Mesodermal cell (in vitro differentiated cells): ENCODE measurements at regions not wholly inside any gene's neighbourhood (a gene's known extent, or its start where the extent isn't known, plus 50 kb on each side); places are given as distances from the start of the nearest gene placed in this dataset.

ENCODE experiments used
- H3K27ac ChIP-seq: 2 replicates; pipeline ENCODE4 v1.7.0; 2013; ENCODE audit warnings: mild to moderate bottlenecking, low read depth, low read length, moderate library complexity; ENCODE audit not compliant: severe bottlenecking
- H3K36me3 ChIP-seq: 2 replicates; pipeline ENCODE4 v1.7.1; 2013; ENCODE audit warnings: mild to moderate bottlenecking, low read length, moderate library complexity; ENCODE audit not compliant: control insufficient read depth, insufficient read depth
- H3K4me1 ChIP-seq: one replicate; pipeline ENCODE4 v1.7.1; 2013; ENCODE audit warnings: mild to moderate bottlenecking, low read length; ENCODE audit not compliant: insufficient read depth, control insufficient read depth, poor library complexity, severe bottlenecking
- H3K4me3 ChIP-seq: 2 replicates; pipeline ENCODE4 v1.7.0; 2013; ENCODE audit warnings: low read length, control low read depth, mild to moderate bottlenecking; ENCODE audit not compliant: insufficient read depth, poor library complexity, severe bottlenecking; ENCODE audit errors: extremely low read depth
- H3K9me3 ChIP-seq: 2 replicates; pipeline ENCODE4 v1.7.1; 2013; ENCODE audit warnings: mild to moderate bottlenecking, low read length, moderate library complexity; ENCODE audit not compliant: control insufficient read depth
- WGBS, 2 experiments: methylation state at CpG; one replicate each; pipeline ENCODE4 v1.1.5; 2013; ENCODE audit warnings: missing lambda C conversion rate in 2 of 2; ENCODE audit not compliant: insufficient coverage in 2 of 2; 5-methylcytosine and 5-hydroxymethylcytosine counted together

DNA sequence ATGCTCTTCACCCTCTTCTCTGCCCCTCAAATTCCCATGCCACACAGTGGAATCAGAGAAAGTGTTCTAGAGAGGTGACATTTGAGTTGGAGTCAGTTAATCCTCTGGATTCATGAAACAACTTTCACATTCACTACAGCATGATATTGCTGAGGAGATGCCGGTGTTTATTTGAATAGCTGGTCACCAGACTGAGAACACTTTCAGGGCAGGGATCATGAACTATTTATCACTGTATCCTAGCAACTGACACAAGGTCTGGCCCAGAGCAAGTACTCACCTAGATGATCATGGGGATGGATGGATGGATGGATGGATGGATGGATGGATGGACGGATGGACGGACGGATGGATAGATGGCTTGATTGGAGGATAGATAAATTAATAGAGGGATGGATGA lies 116.7 kb upstream of the ZMIZ1 start:
- whole genome bisulfite sequencing, 2 experiments = 95 to 96% methylated on average over 4 of the region's 4 CpGs
- no peaks in the 10 kb centered on the region for H3K9me3 ChIP-seq
- H3K4me1 ChIP-seq = no peaks in the 10 kb centered on the region
- H3K4me3 ChIP-seq = no peak overlapping the region
- no peak overlapping the region for H3K27ac ChIP-seq
- no peaks in the 10 kb centered on the region for H3K36me3 ChIP-seq

DNA sequence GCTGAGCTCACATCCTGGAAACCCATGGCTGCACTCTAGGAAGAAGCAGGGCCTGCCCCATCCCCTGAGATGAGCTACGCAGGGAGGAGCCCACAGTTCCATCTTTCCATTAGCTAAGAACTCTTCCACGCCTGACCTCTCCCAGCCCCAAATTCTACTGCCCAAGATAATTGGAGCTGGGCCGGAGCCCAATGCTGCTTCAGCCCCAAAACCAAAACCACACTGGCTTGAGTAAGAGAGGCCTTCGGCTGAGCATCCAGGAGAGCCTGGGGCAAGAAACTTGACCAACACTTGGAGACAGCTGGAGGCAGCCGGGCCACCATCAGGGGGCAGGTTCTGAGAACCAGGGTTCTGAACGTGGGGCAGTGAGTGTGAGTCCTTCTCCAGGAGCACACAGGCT lies 116.1 kb upstream of the ZMIZ1 start:
- Histone ChIP-seq H3K27ac (no peak overlapping the region), H3K36me3 (no peaks in the 10 kb centered on the region), H3K9me3 (no peaks in the 10 kb centered on the region), H3K4me3 (no peak overlapping the region), H3K4me1 (no peaks in the 10 kb centered on the region)
- WGBS, 2 experiments = 92 to 100% methylated on average over 3 to 6 of the region's 6 CpGs

DNA sequence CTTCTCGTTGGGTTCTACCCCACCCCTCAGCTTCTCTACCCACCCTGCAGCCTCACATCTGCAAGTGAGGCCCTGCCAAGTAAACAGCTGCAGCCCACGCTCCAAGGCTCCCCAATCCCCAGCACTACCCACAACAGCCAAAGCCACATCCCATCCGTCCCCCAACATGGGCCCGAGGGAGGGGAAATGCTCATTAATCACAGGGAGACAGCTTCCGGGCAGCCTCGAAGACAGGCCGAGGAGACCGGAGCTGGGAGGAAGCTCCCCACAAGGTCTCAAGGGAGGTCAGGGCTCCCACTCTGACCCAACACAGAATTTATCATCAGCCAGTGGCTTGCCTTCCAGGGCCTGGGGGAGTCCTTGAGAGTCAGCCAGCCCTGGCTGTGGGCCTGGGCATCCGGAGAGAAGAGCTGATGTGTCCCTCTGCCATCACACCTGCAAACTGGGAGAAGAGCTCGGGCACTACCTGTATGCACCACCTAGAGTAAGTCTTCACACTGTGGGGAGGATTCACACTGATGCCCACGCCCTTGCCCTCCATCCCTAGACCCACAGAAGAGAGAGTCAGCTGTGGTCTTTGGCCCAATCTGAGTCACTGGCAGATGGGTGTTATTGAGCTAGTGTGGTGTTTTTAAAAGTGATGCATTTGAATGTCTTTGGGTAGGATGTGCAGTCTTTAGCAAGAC lies 115.5 kb upstream of the ZMIZ1 start:
- Histone ChIP-seq H3K9me3 (no peaks in the 10 kb centered on the region), H3K27ac (no peak overlapping the region), H3K36me3 (no peaks in the 10 kb centered on the region), H3K4me3 (no peak overlapping the region), H3K4me1 (no peaks in the 10 kb centered on the region)
- WGBS, 2 experiments = 93 to 96% methylated on average over 3 to 9 of the region's 11 CpGs

DNA sequence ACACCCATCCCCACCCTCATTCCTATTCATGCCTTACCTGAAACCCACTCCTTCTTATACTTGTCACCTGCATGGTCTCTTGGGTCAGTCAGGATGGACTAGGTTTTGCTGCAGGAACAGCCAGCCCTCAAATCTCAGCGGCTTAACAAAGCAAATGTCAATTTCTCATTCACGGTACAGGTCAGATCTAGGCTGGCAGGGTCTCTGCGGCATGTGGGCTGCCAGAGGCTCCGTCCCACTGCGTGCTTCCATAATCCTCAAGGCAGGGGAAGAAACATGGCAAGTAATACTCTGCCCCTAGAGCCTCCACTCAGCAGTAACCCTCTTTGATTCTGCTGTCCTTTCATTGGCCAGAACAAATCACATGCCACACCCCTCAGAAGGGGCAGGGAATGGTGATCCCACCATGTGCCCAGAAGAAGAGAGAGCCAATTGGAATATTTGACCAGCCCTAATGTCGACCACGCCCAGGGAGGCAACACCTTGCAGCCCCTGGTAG lies 114.9 kb upstream of the ZMIZ1 start:
- no peaks in the 10 kb centered on the region for H3K36me3 ChIP-seq
- H3K4me3 ChIP-seq = no peak overlapping the region
- H3K4me1 ChIP-seq = no peaks in the 10 kb centered on the region
- H3K27ac ChIP-seq = no peak overlapping the region
- 97% methylated on average over 7 of the region's 7 CpGs for WGBS, 2 experiments
- H3K9me3 ChIP-seq = no peaks in the 10 kb centered on the region

DNA sequence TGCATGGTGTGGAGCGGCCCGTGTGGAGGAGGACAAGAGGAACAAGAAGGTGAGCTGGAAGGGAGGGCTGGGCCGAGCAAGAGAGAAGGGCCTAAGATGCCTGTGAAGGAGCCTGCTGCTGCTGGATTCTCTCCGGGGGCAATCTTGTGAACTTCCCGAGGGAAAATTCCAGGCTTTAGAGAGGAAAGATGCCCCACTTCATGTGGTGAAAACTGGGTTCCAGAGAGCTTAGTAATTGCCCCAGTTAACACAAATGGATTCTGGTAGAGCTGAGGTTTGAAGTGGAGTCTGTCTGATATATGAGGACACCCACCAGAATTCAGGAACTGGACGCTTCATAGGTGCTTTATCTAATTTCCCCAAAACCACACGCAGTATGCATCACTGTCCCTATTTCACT lies 114.1 kb upstream of the ZMIZ1 start:
- Histone ChIP-seq H3K9me3 (no peaks in the 10 kb centered on the region), H3K4me3 (no peak overlapping the region), H3K36me3 (no peaks in the 10 kb centered on the region), H3K4me1 (no peaks in the 10 kb centered on the region), H3K27ac (no peak overlapping the region)
- 82 to 95% methylated on average over 5 to 7 of the region's 7 CpGs for WGBS, 2 experiments

DNA sequence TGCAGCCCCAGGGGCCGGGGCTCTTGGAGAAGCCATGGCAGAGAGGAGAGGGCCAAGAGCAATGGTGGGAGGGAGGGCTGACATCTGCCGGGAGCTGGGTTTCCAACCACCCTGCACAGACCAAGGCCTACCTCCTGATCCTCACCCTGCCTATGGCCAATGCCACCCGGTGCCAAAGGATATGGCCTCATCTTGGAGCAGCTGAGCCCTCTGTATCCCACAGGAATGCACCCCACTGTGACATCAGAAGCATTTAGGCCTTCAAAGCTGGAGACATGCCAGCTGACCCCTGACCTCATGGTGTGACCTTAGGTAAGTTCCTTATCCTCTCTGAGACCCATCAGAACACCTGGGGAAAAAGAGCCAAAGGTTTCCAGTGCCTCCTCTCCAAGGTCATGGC lies 113.6 kb upstream of the ZMIZ1 start:
- Histone ChIP-seq H3K4me1 (peaks cover 2% of the 10 kb centered on the region), H3K4me3 (no peak overlapping the region)
- WGBS, 2 experiments = 75 to 100% methylated on average over 1 to 3 of the region's 3 CpGs

DNA sequence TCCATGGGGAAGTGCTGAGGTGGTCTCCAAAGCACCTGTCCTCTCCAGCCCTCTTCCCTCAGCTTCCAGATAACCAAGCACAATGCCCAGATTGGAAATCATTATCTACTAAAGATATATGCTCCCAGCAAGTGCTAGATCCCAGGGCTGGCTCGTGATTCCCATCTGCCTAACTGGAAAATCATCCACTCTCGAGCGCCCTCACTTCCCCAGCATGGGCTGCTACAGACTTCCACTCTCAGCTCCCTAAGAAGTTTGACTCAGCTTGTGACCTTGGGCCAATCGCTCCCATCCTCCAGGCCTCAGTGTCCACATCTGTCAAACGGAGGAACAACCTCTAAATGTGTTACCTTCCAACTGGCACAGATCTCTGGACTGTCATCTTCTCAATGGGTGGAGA lies 112.4 kb upstream of the ZMIZ1 start:
- H3K9me3 ChIP-seq = no peaks in the 10 kb centered on the region
- peaks cover 14% of the 10 kb centered on the region for H3K4me1 ChIP-seq
- 89 to 95% methylated on average over 4 to 5 of the region's 5 CpGs for WGBS, 2 experiments
- H3K4me3 ChIP-seq = no peak overlapping the region
- no peak overlapping the region for H3K27ac ChIP-seq
- no peaks in the 10 kb centered on the region for H3K36me3 ChIP-seq

More for the DNA sequence above, 113.6 kb upstream of the ZMIZ1 start:
- Histone ChIP-seq H3K27ac (no peak overlapping the region), H3K9me3 (no peaks in the 10 kb centered on the region), H3K36me3 (no peaks in the 10 kb centered on the region)

DNA sequence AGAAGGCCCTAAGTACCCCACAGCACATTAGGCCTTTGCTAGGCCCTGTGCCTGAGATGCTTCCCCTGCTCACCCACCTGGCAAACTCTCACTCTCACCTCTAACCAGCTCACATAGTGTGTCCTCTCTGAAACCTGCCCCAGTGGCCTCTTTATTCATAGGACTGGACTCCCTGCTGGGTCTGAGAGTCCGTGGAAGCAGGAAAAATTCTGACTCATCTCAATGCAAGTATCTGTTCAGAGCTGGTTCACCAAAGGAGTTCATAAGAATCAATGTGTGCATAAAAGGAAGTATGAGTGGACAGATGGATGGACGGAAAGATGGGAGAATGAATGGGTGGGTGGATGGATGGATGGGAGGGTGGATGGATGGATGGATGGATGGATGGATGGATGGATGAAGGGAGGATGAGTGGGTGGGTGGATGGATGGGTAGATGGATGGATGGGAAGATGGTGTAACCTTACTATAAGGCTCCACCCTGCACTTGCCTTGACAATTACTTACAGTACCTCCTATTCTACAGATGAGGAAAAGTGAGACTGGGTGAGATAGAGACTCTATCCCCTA lies 111.2 kb upstream of the ZMIZ1 start:
- H3K4me1 ChIP-seq = peaks cover 25% of the 10 kb centered on the region
- H3K4me3 ChIP-seq = no peak overlapping the region
- H3K9me3 ChIP-seq = no peaks in the 10 kb centered on the region
- H3K36me3 ChIP-seq = no peaks in the 10 kb centered on the region
- WGBS, 2 experiments = 90% methylated on average over 1 to 2 of the region's 2 CpGs
- no peak overlapping the region for H3K27ac ChIP-seq

DNA sequence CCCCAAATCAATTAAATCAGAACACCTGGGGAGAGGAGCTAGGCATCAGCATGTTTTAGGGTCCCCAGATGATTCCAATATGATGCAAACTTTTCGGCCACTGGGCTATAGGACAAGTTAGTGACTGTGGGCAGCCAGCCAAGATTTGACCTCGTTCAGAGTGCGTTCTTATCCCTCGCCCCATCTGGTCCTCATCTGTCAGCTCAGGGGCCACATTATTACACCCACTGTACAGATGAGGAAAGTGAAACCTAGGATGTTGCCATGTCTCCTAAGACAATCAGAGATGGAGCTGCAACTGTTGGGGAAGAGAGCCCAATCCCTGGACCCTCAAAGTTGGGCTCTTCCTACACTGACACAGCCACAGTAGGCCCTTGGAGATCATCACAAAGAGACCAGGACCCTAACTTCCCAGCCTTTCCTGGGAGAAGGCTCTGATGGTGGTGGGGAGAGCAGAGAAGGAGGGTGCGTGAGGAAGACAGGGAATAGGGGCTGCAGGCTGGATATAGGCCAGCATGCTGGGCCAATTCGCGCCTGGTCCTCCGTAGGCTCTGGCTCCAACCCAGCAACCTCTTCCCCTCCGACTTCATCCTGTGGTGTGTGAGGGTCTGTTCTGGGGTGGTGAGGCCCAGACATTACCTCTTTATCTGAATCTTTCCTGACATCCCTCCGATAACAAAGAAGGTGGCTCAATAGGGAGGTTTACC lies 109.4 kb upstream of the ZMIZ1 start:
- H3K4me1 ChIP-seq = peaks cover 36% of the 10 kb centered on the region
- H3K9me3 ChIP-seq = no peaks in the 10 kb centered on the region
- H3K36me3 ChIP-seq = no peaks in the 10 kb centered on the region
- WGBS, 2 experiments = 92 to 95% methylated on average over 4 to 8 of the region's 10 CpGs
- no peak overlapping the region for H3K27ac ChIP-seq
- no peak overlapping the region for H3K4me3 ChIP-seq

DNA sequence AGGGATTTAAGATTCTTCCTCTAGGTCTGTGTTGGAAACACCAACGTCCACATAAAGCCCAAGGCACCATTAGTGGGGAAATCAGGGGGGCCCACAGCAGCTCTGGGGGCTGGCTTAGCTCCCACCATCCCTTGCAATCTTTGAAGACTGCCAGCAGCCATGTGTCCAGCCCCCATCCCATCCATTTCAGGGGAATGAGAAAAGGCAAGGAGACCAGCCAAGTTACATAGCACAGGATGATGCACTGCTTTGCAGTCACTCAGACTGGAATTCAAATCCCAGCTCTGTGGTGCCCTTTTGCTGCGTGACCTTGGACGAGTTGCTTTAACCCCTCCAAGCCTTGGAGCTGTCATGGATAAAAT lies 108.9 kb upstream of the ZMIZ1 start:
- Histone ChIP-seq H3K27ac (no peak overlapping the region), H3K36me3 (no peaks in the 10 kb centered on the region), H3K4me1 (peaks cover 42% of the 10 kb centered on the region), H3K4me3 (no peak overlapping the region), H3K9me3 (no peaks in the 10 kb centered on the region)
- WGBS, 2 experiments = 93 to 100% methylated on average over 2 of the region's 3 CpGs

DNA sequence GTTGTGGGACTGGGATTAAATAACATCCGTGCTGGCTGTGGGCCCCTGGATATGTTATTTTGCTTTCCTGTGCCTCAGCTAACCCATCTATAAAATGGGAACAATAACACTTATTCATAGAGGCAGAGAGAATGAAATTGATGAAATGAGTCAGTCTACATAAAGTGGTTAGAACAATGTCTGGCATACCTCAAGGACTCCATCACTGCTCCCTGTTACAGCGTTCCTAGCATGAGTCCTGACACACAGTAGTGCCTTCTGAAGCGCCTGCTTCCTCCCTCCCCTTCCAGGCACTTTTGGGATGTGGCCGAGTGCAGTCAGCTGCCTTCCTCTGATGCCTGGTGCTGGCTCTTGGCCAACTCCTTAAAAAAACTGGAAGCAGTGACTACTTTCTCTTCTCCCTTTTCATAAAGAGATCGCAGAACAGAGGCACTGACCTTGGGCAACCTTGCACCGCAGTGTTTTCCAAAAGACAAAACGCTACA lies 108.4 kb upstream of the ZMIZ1 start:
- no peak overlapping the region for H3K27ac ChIP-seq
- 84% methylated on average over 5 to 7 of the region's 7 CpGs for whole genome bisulfite sequencing, 2 experiments
- no peaks in the 10 kb centered on the region for H3K9me3 ChIP-seq
- peaks cover 45% of the 10 kb centered on the region for H3K4me1 ChIP-seq
- no peak overlapping the region for H3K4me3 ChIP-seq
- no peaks in the 10 kb centered on the region for H3K36me3 ChIP-seq
